NCI-H82 treated with DMSO at 0.1 percent for 48 hours (cell line): ENCODE measurements at regions not wholly inside any gene's neighbourhood (a gene's known extent, or its start where the extent isn't known, plus 50 kb on each side); places are given as distances from the start of the nearest gene placed in this dataset.
"Not testable (repeated sequence)": the region's sequence is repeated elsewhere in the genome, so short reads cannot be mapped to it uniquely, and the experiment has no call there.

ENCODE experiments used
- DNase-seq: peaks from one replicate; lab custom pipeline; 2025; ENCODE audit not compliant: unreplicated experiment; lab: John Stamatoyannopoulos, UW

- no peak for DNase-seq
These were observed 630.3 kb upstream of the MAN1A1 start for GRCh38 chr6:119979862-119980261.

- no peak for DNase-seq
These were observed 628.8 kb upstream of the MAN1A1 start for GRCh38 chr6:119978274-119978889.

DNA sequence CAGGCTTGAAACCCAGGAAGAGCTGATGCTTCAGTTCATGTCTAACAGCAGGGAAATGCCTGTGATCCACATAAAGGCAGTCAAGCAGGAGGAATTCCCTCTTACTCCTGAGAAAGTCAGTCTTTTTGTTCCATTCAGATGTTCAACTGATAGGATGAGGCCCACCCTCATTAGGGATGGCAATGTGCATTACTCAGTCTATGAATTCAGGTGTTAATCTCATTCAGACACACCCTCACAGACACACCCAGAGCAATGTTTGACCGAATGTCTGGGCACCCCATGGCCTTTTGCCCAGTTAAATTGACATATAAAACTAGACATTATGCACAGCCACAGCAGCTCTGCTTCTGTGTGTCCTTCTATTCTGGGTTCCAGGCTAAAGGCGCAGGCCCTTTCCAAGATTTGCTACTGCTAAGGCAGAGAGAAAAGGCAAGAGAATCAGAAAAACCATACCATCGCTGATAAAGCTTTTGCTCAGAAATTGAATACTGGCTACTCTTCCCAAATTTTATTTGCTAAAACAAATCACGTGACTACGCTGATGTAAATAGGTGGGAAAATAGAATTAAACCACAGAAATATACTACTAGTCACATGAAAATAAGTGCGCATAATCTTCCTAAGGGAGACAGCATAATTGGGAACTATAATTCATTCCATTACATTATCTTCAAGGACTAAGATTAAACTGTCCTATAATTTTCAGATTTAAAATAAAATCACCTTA is 625.0 kb upstream of the MAN1A1 start:
- DNase-seq: no peak

DNA sequence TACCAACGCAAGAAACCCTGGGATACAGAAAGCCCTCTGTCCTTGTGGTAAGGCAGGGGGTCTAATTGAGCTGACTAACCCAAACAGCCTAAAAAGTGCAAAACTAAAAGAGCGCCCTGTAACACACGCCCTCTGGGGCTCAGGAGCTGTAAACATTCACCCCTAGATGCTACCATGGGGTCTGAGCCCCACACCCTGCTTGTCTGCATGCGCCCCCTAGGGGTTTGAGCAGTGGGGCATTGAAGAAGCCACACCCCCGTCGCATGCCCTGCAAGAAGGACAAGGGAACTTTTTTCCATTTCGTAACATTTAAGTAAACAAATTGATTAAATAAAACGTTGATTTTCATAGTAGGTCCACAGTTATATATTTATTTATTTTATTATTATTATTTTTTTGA is 616.9 kb upstream of the MAN1A1 start:
- no peak for DNase-seq

- DNase-seq: no peak
These were observed 616.3 kb upstream of the MAN1A1 start for GRCh38 chr6:119965900-119966299.

DNA sequence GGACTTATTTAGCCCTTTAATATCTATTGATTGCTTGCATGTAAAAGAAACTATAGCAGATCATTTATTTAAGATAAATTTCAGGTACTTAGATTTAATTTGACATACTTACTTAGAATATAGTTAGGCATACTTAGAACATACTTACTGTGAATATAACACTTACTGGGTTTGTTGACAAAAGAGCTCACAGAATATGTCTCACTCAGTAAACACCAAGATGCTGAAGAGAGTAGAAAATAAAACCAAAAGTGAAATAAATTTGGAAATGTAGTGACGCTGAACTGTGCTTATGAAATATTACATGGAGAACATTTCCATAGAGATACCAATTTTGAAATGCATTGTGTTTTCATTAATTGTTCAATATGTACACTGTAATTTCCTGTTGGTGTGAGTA is 615.4 kb upstream of the MAN1A1 start:
- DNase-seq: no peak

DNA sequence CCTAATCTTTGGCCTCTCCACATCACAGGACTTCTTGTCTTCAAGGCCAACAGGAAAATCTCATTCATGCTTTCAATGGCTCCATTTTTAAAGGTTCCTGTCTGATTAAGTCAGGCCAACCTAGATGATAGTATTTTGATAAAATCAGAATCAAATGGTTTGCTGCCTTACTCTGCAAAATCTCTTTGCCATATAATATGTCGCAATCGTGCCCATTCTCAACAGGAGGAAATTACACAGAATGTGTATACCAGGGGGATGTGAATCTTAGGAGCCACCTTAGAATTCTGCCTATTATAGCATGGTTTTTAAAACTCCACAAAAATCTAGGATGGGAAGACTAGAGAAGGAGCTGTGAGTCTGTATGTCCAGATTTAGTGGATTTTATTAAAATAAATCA is 612.9 kb upstream of the MAN1A1 start:
- DNase-seq: no peak

- no peak for DNase-seq
These were observed 611.9 kb upstream of the MAN1A1 start for GRCh38 chr6:119961450-119961849.

- no peak for DNase-seq
These were observed 610.9 kb upstream of the MAN1A1 start for GRCh38 chr6:119960456-119960855.

DNA sequence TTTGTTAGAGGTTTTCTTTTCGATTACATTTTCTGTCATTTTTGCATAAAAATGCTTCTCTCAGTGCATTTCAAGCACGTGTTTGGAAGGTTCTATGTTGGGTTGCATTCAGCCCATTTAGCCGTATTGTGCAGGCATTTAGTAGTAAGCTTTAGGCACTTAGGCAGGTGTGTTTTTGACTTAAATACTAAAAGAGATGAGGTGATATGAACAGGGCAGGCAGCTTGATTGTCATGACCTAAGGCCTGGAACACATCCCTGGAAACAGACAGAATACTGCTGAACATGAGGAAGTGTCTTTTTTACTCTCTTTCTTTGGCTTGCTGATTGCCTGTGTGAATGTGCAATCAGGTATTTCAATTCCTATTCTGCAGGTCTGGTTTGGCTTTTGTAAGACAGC is 610.5 kb upstream of the MAN1A1 start:
- no peak for DNase-seq

GRCh38 chr6:119957195-119957594 is 607.6 kb upstream of the MAN1A1 start:
- no peak for DNase-seq

DNA sequence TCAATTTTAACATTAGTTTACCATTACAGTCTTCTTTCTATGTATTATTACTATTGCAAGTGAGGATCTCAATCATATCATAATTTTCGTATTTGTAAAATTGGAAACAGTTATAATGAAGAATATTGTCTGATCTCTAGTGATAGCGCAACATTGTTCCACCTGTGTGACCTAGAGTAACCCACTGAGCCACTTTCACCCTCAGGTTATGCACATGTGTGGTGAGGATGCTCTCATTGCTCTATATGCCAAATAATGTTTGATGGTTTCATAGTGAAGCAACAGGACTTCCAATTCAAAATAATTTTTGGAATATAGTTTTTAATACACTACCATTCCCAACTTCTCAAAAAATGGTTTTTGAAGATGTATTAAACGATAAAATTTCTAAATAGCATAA is 603.1 kb upstream of the MAN1A1 start:
- DNase-seq: no peak

DNA sequence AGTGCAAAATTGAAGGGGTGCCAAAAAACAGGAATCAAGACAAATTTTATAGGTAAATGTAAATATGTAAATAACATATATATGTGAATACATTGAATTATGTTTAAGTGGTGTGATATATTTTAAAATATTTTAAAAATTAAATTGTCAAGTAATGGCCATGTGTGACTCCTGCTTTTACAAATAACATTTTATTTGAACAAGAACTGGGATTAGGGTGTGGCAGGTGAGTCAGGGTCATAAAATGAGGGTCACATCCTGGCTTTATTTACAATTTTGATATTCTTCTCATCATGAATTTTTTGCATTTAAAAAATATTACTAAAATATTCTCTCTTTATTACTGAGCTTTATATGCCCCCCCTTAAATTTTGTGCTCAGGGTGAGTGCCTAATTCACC is 601.1 kb upstream of the MAN1A1 start:
- no peak for DNase-seq

DNA sequence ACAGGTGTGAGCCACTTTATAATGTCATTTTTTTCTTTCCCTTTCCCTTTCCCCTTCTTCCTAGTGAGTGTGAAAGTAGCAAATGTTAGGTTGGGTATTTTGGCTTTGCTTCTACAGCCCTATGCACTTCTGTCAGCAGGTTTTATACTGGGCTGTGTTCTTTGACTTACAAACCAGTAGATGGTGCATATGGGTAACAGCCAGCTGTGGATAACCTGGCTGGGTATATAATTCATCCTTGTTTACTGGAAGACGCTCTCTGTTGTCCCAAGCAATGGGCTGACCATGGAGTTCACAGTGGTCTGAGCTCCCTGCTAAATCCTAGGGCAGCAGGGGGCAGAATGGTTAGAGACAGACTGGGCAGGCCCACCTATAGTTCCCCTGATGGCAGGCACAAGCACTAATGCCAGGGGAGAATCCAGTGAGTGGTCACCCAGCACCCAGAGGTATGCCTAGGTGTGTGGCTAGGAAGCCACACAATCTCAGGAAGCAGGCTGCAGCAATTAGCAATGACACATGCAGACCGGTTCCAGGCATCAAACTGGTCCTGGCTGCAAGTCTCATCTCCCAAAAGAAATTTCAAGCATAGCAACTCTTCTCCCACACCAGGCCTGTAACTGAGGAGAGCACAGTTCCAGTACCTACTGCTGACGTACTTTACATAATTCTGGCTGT is 592.7 kb upstream of the MAN1A1 start:
- DNase-seq: no peak

GRCh38 chr6:119938752-119939151 is 589.2 kb upstream of the MAN1A1 start:
- DNase-seq: no peak

GRCh38 chr6:119934816-119935215 is 585.3 kb upstream of the MAN1A1 start:
- DNase-seq: no peak

- DNase-seq: no peak
These were observed 579.6 kb upstream of the MAN1A1 start for GRCh38 chr6:119929121-119929520.

DNA sequence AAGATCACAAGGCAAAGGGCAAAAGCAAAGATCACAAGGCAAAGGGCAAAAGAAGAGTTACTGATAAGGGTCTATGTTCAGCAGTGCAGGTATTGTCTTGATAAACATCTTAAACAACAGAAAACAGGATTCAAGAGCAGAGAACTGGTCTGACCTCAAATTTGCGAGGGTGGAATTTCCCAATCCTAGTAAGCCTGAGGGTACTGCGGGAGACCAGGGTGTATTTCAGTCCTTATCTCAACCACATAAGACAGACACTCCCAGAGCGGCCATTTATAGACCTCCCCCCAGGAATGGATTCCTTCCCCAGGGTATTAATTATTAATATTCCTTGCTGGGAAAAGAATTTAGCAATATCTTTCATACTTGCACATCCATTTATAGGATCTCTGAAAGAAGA is 575.3 kb upstream of the MAN1A1 start:
- not testable (repeated sequence) for DNase-seq

DNA sequence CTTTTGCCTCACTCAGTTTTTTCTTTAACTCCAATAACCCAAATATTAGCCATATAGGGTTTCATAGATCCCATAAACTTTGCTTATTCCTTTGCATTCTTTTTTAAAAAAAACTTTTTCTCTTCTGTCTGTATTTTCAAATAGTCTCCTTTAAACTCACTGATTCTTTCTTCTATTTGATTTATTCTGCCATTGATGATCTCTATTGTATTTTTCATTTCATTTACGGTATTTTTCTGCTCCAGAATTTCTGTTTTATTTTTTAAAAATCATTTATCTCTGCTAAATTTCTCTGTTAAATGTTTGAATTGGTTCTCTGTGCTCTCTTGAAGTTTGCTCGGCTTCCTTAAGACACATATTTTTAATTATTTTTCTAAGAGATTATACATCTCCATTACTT is 573.3 kb upstream of the MAN1A1 start:
- no peak for DNase-seq

GRCh38 chr6:119921491-119922010 is 572.0 kb upstream of the MAN1A1 start:
- DNase-seq: no peak

DNA sequence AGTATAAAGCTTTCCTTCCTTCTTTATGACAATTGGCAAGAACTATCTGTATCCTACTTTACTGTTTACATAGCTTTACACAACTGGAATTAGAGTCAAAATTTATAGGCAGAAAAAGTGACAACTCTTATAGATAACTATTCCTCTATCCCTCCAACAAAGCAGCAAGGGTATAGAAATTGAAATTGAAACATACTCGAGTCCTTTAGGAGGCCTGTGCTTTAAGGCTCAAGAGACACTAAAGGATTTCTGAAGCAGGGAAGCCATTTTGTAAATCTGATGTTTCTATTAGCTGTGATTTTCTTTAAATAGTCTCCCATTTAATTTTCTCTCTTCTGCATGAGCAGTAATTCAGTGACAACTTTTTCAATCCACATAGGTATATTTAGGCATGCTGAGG is 567.6 kb upstream of the MAN1A1 start:
- no peak for DNase-seq

DNA sequence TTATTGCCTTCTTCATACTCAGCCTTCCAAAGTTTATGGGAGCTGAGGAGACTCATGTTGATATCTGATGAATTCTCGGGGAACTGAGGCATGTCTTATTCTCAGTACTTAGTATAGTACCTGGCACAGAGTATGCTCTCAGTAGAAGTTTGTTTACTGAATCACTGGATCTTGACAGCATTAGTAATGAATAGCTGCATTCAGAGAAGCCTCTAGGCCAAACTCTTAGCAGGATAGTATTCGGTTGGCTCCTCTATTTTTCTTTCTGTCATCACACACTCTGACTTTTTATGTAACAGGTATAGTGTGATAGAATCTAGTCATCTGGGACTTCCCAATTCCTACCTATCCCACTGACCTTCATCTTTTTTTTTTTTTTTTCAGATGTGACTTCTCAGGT is 566.4 kb upstream of the MAN1A1 start:
- DNase-seq: no peak
